Liver (tissue), 8 donors: ENCODE measurements at regions not wholly inside any gene's neighbourhood (a gene's known extent, or its start where the extent isn't known, plus 50 kb on each side); places are given as distances from the start of the nearest gene placed in this dataset.
A peak's percentile ranks its signal among the peaks of the same experiment; 100 is the strongest.

Source experiments
- DNase-seq: peaks from one replicate; pipeline ENCODE4 v3.0.0-alpha.2; 2017; ENCODE audit warnings: low spot score
- H3K27ac ChIP-seq, 2 donors: one replicate each; pipeline ENCODE4 v1.7.0; 2013; ENCODE audit warnings: inconsistent platforms in 2 of 2, low read length in 2 of 2, control low read depth in 1 of 2, low read depth in 1 of 2, mild to moderate bottlenecking in 1 of 2
- H3K27me3 ChIP-seq, 4 donors: one replicate each; pipeline versions ENCODE4 v1.6.1 to v1.7.0; 2013; ENCODE audit warnings: low read length in 3 of 4, inconsistent platforms in 1 of 4, mild to moderate bottlenecking in 1 of 4, moderate library complexity in 1 of 4; ENCODE audit not compliant: control insufficient read depth in 4 of 4, insufficient read depth in 4 of 4
- H3K36me3 ChIP-seq, 4 donors: one replicate each; pipeline versions ENCODE4 v1.6.1 to v1.7.0; 2013; ENCODE audit warnings: low read length in 3 of 4, mild to moderate bottlenecking in 3 of 4, low read depth in 1 of 4, moderate library complexity in 1 of 4; ENCODE audit not compliant: control insufficient read depth in 4 of 4, insufficient read depth in 3 of 4
- H3K4me1 ChIP-seq, 4 donors: one replicate each; pipeline versions ENCODE4 v1.6.1 to v1.7.0; 2013; ENCODE audit warnings: low read length in 3 of 4, mild to moderate bottlenecking in 3 of 4, moderate library complexity in 1 of 4; ENCODE audit not compliant: control insufficient read depth in 4 of 4, insufficient read depth in 4 of 4
- H3K4me3 ChIP-seq, 3 donors: one replicate each; pipeline versions ENCODE4 v1.6.1 to v1.7.0; 2013; ENCODE audit warnings: low read length in 3 of 3, control low read depth in 1 of 3, low read depth in 1 of 3, mild to moderate bottlenecking in 1 of 3
- H3K9ac ChIP-seq, 2 donors: one replicate each; pipeline ENCODE4 v1.7.0; 2013; ENCODE audit warnings: low read length in 2 of 2, mild to moderate bottlenecking in 2 of 2, moderate library complexity in 2 of 2, control low read depth in 1 of 2, low read depth in 1 of 2
- H3K9me3 ChIP-seq, 4 donors: one replicate each; pipeline versions ENCODE4 v1.6.1 to v1.7.0; 2013; ENCODE audit warnings: low read length in 3 of 4; ENCODE audit not compliant: control insufficient read depth in 4 of 4
- EGR1 ChIP-seq, 2 donors: IDR thresholded peaks; 2 replicates each; pipeline ENCODE4 v1.6.1; 2016 to 2018; ENCODE audit warnings: antibody characterized with exemption in 2 of 2, low read depth in 2 of 2
- FOXA1 ChIP-seq: IDR thresholded peaks from 2 replicates; pipeline ENCODE4 v1.6.1; 2016; ENCODE audit warnings: antibody characterized with exemption
- FOXA2 ChIP-seq: IDR thresholded peaks from 2 replicates; pipeline ENCODE4 v1.6.1; 2016; ENCODE audit warnings: antibody characterized with exemption
- GABPA ChIP-seq, 2 donors: IDR thresholded peaks in 1 of 2; conservative IDR thresholded peaks in 1 of 2; 2 replicates each; pipeline ENCODE4 v1.6.1; 2016; ENCODE audit warnings: antibody characterized with exemption in 2 of 2, mild to moderate bottlenecking in 1 of 2, moderate library complexity in 1 of 2
- HNF4A ChIP-seq, 2 donors: conservative IDR thresholded peaks; 2 replicates each; pipeline ENCODE4 v1.6.1; 2016; ENCODE audit warnings: antibody characterized with exemption in 2 of 2, mild to moderate bottlenecking in 2 of 2
- HNF4G ChIP-seq: IDR thresholded peaks from 2 replicates; pipeline ENCODE4 v1.6.1; 2016; ENCODE audit warnings: antibody characterized with exemption
- JUND ChIP-seq, 2 donors: IDR thresholded peaks; 2 replicates each; pipeline ENCODE4 v1.6.1; 2016; ENCODE audit warnings: antibody characterized with exemption in 2 of 2
- NR2F2 ChIP-seq: IDR thresholded peaks from 2 replicates; pipeline ENCODE4 v1.6.1; 2016; ENCODE audit warnings: antibody characterized with exemption
- RAD21 ChIP-seq, 2 donors: IDR thresholded peaks; 2 replicates each; pipeline ENCODE4 v1.6.1; 2016; ENCODE audit warnings: antibody characterized with exemption in 2 of 2, mild to moderate bottlenecking in 2 of 2
- RXRA ChIP-seq, 2 donors: IDR thresholded peaks; 2 replicates each; pipeline ENCODE4 v1.6.1; 2017 to 2018; ENCODE audit warnings: antibody characterized with exemption in 2 of 2, mild to moderate bottlenecking in 1 of 2
- SP1 ChIP-seq: IDR thresholded peaks from 2 replicates; pipeline ENCODE4 v1.6.1; 2018; ENCODE audit warnings: antibody characterized with exemption, mild to moderate bottlenecking
- TAF1 ChIP-seq: conservative IDR thresholded peaks from 2 replicates; pipeline ENCODE4 v1.6.1; 2016; ENCODE audit warnings: antibody characterized with exemption, mild to moderate bottlenecking
- YY1 ChIP-seq: IDR thresholded peaks from 2 replicates; pipeline ENCODE4 v1.6.1; 2016; ENCODE audit warnings: antibody characterized with exemption, mild to moderate bottlenecking
- ZBTB33 ChIP-seq: IDR thresholded peaks from 2 replicates; pipeline ENCODE4 v1.6.1; 2016; ENCODE audit warnings: antibody characterized with exemption
- WGBS: extraction: QIAGEN DNeasy Blood & Tissue Kit; methylation state at CpG from one replicate; pipeline ENCODE4 v1.1.7; 2013; 5-methylcytosine and 5-hydroxymethylcytosine counted together
- TF ChIP-seq, protein P1 (sequence below): fragments of 150-350 bp; IDR thresholded peaks from 2 replicates; pipeline ENCODE4 v1.5.1; 2017; ENCODE audit warnings: improper control_type of control experiment, low read depth, low read length; ENCODE audit not compliant: missing input control
- TF ChIP-seq, protein P2 (sequence below): IDR thresholded peaks from 2 replicates; pipeline ENCODE4 v1.6.1; 2016; ENCODE audit warnings: antibody characterized with exemption
- TF ChIP-seq, protein P3 (sequence below): IDR thresholded peaks from 2 replicates; pipeline ENCODE4 v1.6.1; 2016; ENCODE audit warnings: antibody characterized with exemption
- TF ChIP-seq, protein P4 (sequence below): IDR thresholded peaks from 2 replicates; pipeline ENCODE4 v1.6.1; 2016; ENCODE audit warnings: antibody characterized with exemption, mild to moderate bottlenecking
- donor health status: healthy.
- donor health status: healthy.
- donor health status: healthy.
- donor health status: healthy.
- donor health status: healthy.

GRCh38 chr19:28502879-28503734, 709.8 kb downstream of the UQCRFS1 start:
- no peak overlapping the region for H3K27ac ChIP-seq
- peaks cover 0 to 13% (median 4%) of the 10 kb centered on the region in 4 donors for H3K4me1 ChIP-seq
- no peak for DNase-seq
- H3K9me3 ChIP-seq = no peaks in the 10 kb centered on the region
- H3K27me3 ChIP-seq = no peaks in the 10 kb centered on the region
- no peak overlapping the region for H3K9ac ChIP-seq
- 64% methylated on average over 15 of the region's 15 CpGs for WGBS
- H3K4me3 ChIP-seq = no peak overlapping the region
- peak in 1 of 2 donors; percentile 18 for TF ChIP-seq HNF4A (conservative IDR thresholded peaks at IDR 0.05)
- TF ChIP-seq, protein P1, sequence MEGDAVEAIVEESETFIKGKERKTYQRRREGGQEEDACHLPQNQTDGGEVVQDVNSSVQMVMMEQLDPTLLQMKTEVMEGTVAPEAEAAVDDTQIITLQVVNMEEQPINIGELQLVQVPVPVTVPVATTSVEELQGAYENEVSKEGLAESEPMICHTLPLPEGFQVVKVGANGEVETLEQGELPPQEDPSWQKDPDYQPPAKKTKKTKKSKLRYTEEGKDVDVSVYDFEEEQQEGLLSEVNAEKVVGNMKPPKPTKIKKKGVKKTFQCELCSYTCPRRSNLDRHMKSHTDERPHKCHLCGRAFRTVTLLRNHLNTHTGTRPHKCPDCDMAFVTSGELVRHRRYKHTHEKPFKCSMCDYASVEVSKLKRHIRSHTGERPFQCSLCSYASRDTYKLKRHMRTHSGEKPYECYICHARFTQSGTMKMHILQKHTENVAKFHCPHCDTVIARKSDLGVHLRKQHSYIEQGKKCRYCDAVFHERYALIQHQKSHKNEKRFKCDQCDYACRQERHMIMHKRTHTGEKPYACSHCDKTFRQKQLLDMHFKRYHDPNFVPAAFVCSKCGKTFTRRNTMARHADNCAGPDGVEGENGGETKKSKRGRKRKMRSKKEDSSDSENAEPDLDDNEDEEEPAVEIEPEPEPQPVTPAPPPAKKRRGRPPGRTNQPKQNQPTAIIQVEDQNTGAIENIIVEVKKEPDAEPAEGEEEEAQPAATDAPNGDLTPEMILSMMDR = no peak
- no peak for TF ChIP-seq JUND (IDR thresholded peaks at IDR 0.05)
- no peak for TF ChIP-seq RAD21 (IDR thresholded peaks at IDR 0.05)
- peak; percentile 68 for TF ChIP-seq FOXA1
- TF ChIP-seq TAF1 = no peak
- TF ChIP-seq NR2F2 = no peak
- no peak for TF ChIP-seq EGR1 (IDR thresholded peaks at IDR 0.05; ENCODE audit: low read depth in 2 of 2)
- no peak for TF ChIP-seq YY1
- peak; percentile 86 for TF ChIP-seq FOXA2
- TF ChIP-seq ZBTB33 = no peak
- TF ChIP-seq HNF4G = no peak
- TF ChIP-seq SP1 = no peak
- TF ChIP-seq GABPA (IDR thresholded peaks at IDR 0.05 in 1 of 2, conservative IDR thresholded peaks at IDR 0.05 in 1 of 2) = no peak
- TF ChIP-seq, protein P2, sequence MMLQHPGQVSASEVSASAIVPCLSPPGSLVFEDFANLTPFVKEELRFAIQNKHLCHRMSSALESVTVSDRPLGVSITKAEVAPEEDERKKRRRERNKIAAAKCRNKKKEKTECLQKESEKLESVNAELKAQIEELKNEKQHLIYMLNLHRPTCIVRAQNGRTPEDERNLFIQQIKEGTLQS = peak; percentile 25
- TF ChIP-seq, protein P3, sequence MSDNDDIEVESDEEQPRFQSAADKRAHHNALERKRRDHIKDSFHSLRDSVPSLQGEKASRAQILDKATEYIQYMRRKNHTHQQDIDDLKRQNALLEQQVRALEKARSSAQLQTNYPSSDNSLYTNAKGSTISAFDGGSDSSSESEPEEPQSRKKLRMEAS = peak; percentile 13
- TF ChIP-seq, protein P4, sequence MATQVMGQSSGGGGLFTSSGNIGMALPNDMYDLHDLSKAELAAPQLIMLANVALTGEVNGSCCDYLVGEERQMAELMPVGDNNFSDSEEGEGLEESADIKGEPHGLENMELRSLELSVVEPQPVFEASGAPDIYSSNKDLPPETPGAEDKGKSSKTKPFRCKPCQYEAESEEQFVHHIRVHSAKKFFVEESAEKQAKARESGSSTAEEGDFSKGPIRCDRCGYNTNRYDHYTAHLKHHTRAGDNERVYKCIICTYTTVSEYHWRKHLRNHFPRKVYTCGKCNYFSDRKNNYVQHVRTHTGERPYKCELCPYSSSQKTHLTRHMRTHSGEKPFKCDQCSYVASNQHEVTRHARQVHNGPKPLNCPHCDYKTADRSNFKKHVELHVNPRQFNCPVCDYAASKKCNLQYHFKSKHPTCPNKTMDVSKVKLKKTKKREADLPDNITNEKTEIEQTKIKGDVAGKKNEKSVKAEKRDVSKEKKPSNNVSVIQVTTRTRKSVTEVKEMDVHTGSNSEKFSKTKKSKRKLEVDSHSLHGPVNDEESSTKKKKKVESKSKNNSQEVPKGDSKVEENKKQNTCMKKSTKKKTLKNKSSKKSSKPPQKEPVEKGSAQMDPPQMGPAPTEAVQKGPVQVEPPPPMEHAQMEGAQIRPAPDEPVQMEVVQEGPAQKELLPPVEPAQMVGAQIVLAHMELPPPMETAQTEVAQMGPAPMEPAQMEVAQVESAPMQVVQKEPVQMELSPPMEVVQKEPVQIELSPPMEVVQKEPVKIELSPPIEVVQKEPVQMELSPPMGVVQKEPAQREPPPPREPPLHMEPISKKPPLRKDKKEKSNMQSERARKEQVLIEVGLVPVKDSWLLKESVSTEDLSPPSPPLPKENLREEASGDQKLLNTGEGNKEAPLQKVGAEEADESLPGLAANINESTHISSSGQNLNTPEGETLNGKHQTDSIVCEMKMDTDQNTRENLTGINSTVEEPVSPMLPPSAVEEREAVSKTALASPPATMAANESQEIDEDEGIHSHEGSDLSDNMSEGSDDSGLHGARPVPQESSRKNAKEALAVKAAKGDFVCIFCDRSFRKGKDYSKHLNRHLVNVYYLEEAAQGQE = no peak
- TF ChIP-seq RXRA (IDR thresholded peaks at IDR 0.05) = no peak
- no peaks in the 10 kb centered on the region for H3K36me3 ChIP-seq
